HEK293T (cell line): ENCODE measurements at regions not wholly inside any gene's neighbourhood (a gene's known extent, or its start where the extent isn't known, plus 50 kb on each side); places are given as distances from the start of the nearest gene placed in this dataset.

Experiments
- ARNT ChIP-seq: fragments of 450-650 bp; IDR thresholded peaks from 2 replicates; pipeline ENCODE4 v1.6.1; 2017; ENCODE audit warnings: mild to moderate bottlenecking
- ELF4 ChIP-seq: fragments of 450-650 bp; IDR thresholded peaks from 2 replicates; pipeline ENCODE4 v1.6.1; 2017; ENCODE audit warnings: antibody characterized with exemption
- FOXK2 ChIP-seq: fragments of 450-650 bp; IDR thresholded peaks from 2 replicates; pipeline ENCODE4 v1.6.1; 2016; ENCODE audit warnings: mild to moderate bottlenecking
- FOXM1 ChIP-seq: fragments of 450-650 bp; IDR thresholded peaks from 2 replicates; pipeline ENCODE4 v1.6.1; 2017; ENCODE audit warnings: mild to moderate bottlenecking, borderline replicate concordance
- HDGF ChIP-seq: fragments of 450-650 bp; IDR thresholded peaks from 2 replicates; pipeline ENCODE4 v1.6.1; 2017; ENCODE audit warnings: antibody characterized with exemption, borderline replicate concordance
- L3MBTL2 ChIP-seq: fragments of 450-650 bp; conservative IDR thresholded peaks from 2 replicates; pipeline ENCODE4 v1.6.1; 2016; ENCODE audit warnings: mild to moderate bottlenecking
- LEF1 ChIP-seq: fragments of 450-650 bp; IDR thresholded peaks from 2 replicates; pipeline ENCODE4 v1.6.1; 2017; ENCODE audit warnings: mild to moderate bottlenecking, borderline replicate concordance
- NFRKB ChIP-seq: fragments of 450-650 bp; IDR thresholded peaks from 2 replicates; pipeline ENCODE4 v1.6.1; 2016; ENCODE audit warnings: mild to moderate bottlenecking, moderate library complexity
- PKNOX1 ChIP-seq: fragments of 450-650 bp; IDR thresholded peaks from 2 replicates; pipeline ENCODE4 v1.6.1; 2016
- SP1 ChIP-seq: fragments of 450-650 bp; IDR thresholded peaks from 2 replicates; pipeline ENCODE4 v1.6.1; 2017
- SUZ12 ChIP-seq: fragments of 450-650 bp; IDR thresholded peaks from 2 replicates; pipeline ENCODE4 v1.6.1; 2016; ENCODE audit warnings: mild to moderate bottlenecking
- TARDBP ChIP-seq: fragments of 450-650 bp; IDR thresholded peaks from 2 replicates; pipeline ENCODE4 v1.6.1; 2016

- no peak for TF ChIP-seq SUZ12
- TF ChIP-seq FOXM1 = no peak
- TF ChIP-seq LEF1 = no peak
- TF ChIP-seq SP1 = no peak
- TF ChIP-seq ARNT = no peak
- TF ChIP-seq PKNOX1 = no peak
- no peak for TF ChIP-seq ELF4
- TF ChIP-seq NFRKB = no peak
- TF ChIP-seq FOXK2 = no peak
- no peak for TF ChIP-seq TARDBP
- TF ChIP-seq HDGF = no peak
- TF ChIP-seq L3MBTL2 = no peak
Observed at GRCh38 chr5:42059778-42060464, 134.8 kb downstream of the FBXO4 start.
